ENCODE measurements at regions not wholly inside any gene's neighbourhood (a gene's known extent, or its start where the extent isn't known, plus 50 kb on each side); places are given as distances from the start of the nearest gene placed in this dataset.
"Not testable (repeated sequence)": the region's sequence is repeated elsewhere in the genome, so short reads cannot be mapped to it uniquely, and the experiment has no call there.

DNA sequence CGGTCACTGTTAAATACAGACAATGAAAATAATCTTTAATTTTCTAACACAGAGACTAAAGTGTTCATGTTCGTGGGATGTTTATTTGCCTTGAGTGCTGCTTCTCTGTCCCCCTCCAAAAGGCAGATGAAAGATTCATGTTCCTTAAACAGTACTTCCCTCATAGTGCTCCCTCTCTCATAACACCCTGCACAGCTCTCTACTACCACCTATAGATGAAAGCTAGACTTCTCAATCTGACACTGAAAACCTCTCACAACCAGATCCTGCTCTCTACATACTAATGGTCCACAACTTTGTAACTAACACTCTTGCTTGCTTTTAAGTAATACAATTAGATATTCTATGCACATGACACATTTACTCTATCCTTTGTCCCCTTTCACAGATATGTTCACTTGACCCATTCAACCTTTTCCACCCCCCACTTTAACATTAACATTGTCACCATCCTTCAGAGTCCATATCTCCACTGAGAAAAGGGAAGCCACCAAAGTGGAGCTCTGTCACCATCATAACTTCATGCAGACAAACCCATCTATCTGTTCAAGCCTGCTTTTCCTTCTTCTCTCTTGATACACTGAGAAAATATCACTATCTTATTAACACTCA is 266.4 kb upstream of the USP15 start:
- no peak for DNase-seq

- DNase-seq, result no peak
Measured at GRCh38 chr12:61996717-61997116, 263.5 kb upstream of the USP15 start.

DNA sequence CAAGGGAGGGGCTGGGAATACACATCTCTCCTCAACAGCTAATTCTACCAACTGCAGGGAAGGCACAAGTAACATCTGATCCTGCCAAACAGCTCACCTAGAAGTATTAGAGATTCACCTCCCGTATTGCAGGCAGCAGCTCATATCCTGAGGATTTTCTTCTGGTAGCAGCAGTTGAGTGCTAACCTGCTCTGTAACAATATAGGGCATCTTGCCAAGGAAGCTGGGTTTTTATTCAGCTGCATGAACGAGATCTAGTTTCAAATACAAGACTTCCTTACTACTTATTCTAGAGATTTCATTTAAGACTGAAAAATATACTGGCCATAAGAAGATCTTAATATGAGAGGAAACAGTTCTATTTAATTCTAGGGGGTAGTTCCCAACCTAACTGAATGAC is 261.4 kb upstream of the USP15 start:
- no peak for DNase-seq

GRCh38 chr12:61999311-61999710 is 260.9 kb upstream of the USP15 start:
- no peak for DNase-seq

DNA sequence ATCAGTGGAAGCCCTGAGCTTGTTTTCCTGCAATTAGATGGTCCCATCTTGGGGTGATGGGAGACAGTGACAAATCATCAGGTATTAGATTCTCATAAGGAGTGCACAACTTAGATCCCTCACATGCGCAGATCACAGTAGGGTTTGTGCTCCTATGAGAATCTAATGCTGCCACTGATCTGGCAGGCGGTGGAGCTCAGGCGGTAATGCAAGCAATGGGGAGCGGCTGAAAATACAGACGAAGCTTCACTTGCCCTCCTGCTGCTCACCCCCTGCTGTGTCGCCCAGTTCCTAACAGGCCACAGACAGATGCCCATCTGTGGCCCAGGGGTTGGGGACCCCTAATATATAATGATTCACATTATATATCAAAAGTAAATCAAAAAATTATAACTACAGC is 258.8 kb upstream of the USP15 start:
- DNase-seq, result no peak

GRCh38 chr12:62003226-62003625 is 257.0 kb upstream of the USP15 start:
- DNase-seq, result no peak

DNA sequence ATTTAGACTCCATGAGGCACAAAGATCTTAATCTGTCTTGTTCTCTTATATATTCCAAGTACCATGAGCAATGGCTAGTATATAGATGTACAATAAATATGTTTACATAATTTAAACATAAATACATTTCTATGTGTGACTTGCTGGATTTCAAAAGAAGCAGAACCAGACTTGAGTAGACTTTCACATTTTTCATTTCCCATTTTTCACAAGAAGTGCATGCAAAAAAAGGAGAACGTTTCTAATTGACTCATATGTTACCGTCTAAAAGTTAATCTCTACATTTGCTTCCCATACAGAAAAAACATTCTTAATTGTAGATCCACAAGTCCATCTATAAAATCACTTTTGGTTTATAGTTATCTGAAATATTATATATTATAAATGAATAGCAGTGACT is 256.5 kb upstream of the USP15 start:
- no peak for DNase-seq

DNA sequence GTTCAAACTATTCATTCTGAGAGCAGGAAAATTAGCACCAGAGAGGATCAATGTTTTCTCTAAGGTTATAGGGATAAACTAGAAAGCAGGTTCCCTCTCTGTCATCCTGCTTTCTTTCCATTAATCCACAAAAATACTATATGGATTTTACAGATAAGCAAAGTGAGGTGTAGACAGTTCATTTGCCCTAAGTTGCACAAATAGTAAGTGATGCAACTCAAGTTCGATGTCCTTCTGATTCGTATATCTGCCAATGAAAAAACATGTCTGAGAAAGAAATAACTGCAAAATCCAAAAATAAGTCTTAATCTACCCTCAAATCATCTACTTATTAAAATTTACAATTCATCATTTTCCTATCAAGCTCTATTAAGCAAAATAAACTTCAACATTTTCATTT is 254.6 kb upstream of the USP15 start:
- no peak for DNase-seq

DNA sequence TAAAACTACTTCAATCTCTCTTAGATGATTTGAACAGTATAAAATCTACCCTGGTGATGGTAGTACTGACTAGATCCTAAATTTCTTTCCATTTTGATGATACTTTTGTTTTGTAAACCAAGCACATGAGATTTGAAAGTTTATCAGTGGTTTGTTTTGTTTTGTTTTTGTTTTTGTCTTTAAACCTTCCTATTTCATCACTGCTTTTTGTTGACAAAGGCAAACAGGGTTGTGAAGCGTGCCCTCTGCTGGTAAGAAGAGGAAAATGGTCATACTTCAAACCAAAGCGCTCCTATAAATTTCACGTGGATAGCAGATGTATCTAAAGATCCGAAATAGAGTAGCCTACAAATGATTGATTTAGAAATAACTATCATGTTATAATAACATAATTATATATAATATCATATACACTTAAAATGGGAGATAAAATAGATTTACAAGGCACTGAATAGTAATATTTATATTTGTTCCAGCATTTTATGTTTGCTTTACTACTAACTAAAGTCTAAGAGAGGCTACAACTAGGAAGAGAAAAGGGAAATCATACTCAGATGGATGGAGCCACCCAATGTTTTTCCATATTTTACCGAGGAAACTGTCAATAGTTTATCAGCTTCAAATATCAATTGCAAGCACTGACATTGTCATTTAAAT is 254.0 kb upstream of the USP15 start:
- DNase-seq, result no peak

GRCh38 chr12:62008703-62009102 is 251.5 kb upstream of the USP15 start:
- DNase-seq, result no peak

DNA sequence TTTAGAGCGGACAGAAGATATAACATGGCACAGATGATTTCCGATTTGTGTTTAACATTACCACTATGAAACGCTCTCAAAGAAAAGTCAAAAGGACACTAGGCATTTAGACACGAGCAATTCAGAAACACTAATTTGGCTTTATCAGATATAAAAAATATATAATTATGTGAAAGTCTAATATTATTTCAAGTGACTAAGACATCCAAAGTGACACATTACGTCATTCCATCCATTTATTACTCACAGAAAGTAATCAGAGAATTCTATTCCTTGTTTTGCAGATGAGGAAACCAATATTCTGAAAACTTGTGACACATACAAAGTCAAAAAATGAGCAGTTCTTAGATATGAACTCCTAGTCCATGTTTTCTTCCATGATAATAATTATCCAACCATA is 250.8 kb upstream of the USP15 start:
- no peak for DNase-seq

DNA sequence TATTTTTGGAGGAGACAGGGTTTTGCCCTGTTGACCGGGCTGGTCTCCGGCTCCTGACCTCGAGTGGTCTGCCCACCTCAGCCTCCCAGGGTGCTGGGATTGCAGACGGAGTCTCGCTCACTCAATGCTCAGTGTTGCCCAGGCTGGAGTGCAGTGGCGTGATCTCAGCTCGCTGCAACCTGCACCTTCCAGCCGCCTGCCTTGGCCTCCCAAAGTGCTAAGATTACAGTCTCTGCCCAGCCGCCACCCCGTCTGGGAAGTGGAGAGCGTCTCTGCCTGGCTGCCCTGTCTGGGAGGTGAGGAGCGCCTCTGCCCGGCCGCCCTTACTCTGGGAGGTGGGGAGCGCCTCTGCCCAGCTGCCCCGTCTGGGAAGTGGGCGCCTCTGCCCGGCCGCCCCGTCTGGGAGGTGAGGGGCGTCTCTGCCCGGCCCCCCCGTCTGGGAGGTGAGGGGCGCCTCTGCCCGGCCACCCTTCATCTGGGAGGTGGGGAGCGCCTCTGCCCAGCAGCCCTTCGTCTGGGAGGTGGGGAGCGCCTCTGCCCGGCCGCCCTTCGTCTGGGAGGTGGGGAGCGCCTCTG is 249.8 kb upstream of the USP15 start:
- DNase-seq, result not testable (repeated sequence)

DNA sequence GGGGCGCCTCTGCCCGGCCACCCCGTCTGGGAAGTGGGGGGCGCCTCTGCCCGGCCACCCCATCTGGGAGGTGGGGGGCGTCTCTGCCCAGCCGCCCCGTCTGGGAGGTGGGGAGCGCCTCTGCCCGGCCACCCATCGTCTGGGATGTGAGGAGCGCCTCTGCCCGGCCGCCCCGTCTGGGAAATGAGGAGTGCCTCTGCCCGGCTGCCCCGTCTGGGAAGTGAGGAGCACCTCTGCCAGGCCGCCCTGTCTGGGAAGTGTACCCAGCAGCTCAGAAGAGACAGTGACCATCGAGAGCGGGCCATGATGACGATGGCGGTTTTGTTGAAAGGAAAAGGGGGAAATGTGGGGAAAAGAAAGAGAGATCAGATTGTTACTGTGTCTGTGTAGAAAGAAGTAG is 249.2 kb upstream of the USP15 start:
- DNase-seq, result not testable (repeated sequence)

DNA sequence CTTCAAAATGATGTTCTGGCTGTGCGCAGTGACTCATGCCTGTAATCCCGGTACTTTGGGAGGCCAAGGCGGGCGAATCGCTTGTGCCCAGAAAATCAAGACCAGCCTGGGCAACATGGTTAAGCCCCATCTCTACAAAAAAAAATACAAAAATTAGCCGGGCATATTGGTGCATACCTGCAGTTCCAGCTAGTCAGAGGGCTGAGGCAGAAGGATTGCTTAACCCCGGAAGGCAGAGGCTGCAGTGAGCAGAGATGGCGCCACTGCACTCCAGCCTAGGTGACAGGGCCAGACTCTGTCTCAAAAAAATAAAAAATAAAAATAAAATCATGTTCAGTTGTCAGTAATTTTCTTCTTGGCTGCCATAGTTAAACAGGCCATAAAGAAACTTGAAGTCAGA is 245.9 kb upstream of the USP15 start:
- DNase-seq, result no peak

DNA sequence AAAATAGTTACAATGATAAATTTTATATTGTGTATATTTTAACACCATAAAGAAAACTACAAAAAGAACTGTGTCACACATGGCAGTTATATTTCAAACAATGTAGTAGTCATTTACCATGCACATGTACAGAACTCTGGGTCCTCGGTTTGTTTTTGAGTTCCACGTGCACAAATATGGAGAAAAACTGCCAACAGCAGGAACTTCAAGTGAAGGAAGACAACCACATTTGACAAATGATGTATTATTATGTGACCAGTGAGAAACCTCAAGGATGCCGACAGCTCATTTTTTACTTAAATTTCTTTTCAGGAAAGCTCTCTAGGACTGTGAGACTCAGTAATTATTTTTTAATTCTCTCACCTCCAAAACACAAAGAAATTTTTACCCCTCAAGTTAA is 244.2 kb upstream of the USP15 start:
- DNase-seq, result no peak

GRCh38 chr12:62021808-62022207 is 238.4 kb upstream of the USP15 start:
- no peak for DNase-seq

DNA sequence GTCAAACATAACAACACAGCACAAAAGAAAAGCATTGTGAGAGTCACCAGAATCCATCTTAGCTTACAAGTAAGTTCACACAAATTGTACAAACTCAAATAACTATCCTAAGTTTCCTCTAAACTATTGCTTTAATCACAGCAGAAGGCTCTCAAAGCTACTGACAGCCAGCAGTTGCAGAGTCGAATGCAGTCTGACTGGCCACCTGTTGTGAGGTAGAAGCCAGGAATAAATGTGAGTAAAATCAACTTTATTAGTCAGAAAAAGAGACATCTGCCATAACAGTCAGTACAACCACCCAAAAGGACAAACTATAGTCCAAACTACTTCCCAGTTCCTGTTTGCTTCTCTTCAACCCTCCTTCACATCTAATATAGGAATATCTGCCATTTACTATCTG is 231.7 kb upstream of the USP15 start:
- DNase-seq, result no peak

GRCh38 chr12:62032870-62033269 is 227.3 kb upstream of the USP15 start:
- DNase-seq, result no peak

GRCh38 chr12:62044450-62045135 is 215.6 kb upstream of the USP15 start:
- no peak for DNase-seq

- no peak for DNase-seq
Measured at GRCh38 chr12:62045211-62045610, 215.0 kb upstream of the USP15 start.

GRCh38 chr12:62050785-62051184 is 209.4 kb upstream of the USP15 start:
- DNase-seq, result no peak

GRCh38 chr12:62069976-62070375 is 190.2 kb upstream of the USP15 start:
- DNase-seq, result no peak

DNA sequence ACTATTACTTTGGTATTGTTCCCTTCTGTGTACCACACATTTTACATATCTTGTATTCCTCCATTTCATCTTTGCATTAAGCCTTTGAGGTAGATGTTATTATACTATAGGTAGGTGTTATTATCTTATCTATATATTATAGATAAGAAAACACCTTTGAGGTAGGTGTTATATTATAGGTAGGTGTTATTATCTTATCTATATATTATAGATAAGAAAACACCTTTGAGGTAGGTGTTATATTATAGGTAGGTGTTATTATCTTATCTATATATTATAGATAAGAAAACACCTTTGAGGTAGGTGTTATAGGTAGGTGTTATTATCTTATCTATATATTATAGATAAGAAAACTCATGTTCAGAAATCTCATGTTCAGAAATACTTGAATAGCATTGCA is 187.0 kb upstream of the USP15 start:
- not testable (repeated sequence) for DNase-seq

DNA sequence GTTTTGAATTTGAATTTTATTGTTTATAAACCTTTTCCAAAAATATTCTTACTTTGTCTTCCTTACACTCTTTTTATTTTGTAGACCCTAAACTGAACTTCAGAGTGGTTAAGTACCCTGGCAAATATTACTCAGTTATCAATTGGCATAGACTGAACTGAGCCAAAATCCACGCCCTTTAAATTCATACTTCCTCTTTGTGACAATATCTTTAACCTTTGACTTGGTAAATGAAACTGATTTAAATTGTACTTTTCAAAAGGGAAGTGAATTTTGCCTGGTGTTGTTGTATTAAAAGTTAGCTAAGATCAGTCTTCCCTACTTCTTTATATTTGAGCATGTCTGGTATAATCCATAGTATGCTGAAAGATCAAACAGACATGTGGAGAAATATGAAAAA is 184.3 kb upstream of the USP15 start:
- DNase-seq, result no peak
